Lung microvascular endothelial cell (primary cell): ENCODE measurements at regions not wholly inside any gene's neighbourhood (a gene's known extent, or its start where the extent isn't known, plus 50 kb on each side); places are given as distances from the start of the nearest gene placed in this dataset.

Source experiments
- DNase-seq, 2 donors: peaks; one replicate each; pipeline versions ENCODE4 v3.0.0 to v3.0.0-alpha.2; 2010; ENCODE audit warnings: low read depth in 2 of 2

DNA sequence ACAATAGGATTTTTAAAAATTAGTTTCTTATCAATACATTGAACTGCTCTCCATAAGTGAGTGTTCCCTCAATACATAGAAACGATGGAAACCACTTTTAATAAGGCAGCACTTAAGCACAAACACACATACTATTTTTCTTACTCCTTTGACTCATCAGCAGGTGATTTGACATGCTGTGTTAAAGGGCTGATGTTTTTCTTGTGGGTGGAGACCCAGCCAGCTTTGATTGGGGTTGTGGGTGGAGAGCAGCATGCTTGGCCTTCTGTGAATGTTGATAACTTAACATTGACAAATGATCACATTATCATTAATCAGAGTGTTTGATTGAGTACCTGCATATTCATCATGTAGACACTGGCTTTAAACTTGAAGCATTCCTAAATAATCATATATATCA is 223.0 kb upstream of the DPH6 start:
- DNase-seq = no peak

GRCh38 chr15:35769656-35770055 is 223.7 kb upstream of the DPH6 start:
- no peak for DNase-seq

- DNase-seq = no peak
These were observed 225.9 kb upstream of the DPH6 start for GRCh38 chr15:35771746-35772442.

DNA sequence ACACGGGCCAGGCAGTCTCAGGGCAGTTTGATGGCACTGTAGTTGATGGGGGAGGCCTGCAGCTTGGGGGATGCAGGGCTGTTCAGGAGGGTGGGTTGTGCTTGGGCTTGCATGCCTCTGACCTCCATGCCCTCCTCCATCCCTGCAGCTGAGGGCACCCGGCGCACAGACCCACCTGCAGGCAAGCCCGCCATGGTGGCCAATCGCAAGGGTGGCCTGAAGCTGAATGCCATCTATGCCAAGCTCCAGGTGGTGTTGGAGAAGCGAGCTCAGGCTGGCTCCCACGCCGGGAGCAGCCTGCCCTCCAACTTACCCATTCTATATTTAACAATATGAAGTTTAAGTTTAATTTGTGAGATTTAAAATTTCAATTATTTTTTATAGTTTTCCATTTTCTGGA is 228.7 kb upstream of the DPH6 start:
- no peak for DNase-seq

DNA sequence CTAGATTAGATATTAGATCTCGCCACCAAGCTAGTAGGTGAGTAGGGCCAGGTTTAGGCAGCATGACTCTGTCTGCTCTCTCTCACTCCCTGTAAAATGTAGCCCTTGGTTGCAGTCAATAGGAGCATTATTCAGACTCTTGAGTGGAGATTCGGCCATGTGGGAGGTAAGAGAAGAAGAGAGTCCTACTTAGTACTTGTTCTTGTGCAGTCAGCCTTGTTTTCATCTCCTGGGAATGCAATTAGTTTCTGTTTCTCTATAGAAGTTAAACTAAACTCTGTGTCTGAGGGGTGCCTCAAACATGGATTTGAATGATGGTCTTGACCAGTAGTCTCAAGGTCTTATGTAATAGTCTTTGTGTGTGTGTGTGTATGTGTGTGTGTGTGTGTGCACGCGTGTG is 229.5 kb upstream of the DPH6 start:
- no peak for DNase-seq

DNA sequence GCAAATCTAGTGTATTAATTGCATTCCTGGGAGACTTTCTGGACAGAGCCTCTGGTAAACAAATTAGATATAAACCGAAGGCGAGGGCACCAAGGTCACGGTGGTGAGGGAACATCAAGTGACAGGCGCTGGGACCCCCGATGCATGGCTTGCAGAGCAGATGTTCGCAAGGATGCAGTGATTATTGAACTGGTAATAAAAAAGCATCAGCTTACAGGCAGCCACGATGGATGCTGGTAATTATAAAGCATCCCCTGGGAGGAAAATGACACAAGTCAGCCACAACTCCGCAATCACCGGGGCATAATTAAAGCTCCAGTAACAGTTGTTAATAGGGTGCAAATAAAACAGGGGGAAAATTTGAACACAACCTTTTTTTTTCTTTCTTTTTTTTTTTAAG is 231.1 kb upstream of the DPH6 start:
- no peak for DNase-seq

GRCh38 chr15:35783203-35783602 is 237.2 kb upstream of the DPH6 start:
- no peak for DNase-seq

- DNase-seq = peak in 1 of 2 donors; percentile 13
These were observed 238.8 kb upstream of the DPH6 start for GRCh38 chr15:35784745-35785144.

DNA sequence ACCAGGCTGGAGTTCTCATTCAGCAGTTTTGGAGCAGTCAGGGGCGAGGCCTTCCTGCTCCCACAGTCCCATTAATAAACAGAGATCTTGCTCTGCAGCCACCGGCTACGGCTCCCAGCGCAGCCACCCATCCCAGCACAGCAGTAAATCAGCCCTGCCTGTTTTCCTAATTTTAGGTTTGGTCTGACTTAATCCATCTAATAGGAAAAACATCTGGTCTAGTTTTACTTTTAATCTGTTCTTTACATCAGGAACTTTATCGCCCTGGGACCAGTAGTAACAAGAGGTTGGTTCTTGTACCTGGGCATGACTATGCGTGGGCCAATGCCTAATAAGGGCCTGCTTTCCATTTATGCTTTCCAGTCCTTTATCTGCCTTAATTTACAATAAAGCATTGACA is 264.0 kb upstream of the DPH6 start:
- no peak for DNase-seq

DNA sequence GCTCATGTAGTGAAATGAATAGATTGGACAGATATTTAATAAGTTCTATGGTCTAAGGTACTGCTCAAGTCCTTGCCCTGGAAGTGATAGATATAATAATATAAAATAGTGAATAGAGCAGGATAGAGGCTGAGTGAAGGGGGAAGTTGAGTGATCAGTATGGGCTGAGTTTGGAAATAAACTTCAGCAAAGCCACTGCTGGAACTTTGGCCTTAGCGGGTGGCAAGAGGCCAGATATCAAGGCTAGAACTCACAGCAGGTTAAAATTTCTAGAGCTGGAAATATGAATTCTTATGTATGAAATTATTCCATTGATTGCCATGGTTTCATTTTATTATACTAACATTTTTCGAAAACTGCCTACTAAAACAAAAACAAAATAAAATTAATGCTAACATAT is 267.6 kb upstream of the DPH6 start:
- no peak for DNase-seq

DNA sequence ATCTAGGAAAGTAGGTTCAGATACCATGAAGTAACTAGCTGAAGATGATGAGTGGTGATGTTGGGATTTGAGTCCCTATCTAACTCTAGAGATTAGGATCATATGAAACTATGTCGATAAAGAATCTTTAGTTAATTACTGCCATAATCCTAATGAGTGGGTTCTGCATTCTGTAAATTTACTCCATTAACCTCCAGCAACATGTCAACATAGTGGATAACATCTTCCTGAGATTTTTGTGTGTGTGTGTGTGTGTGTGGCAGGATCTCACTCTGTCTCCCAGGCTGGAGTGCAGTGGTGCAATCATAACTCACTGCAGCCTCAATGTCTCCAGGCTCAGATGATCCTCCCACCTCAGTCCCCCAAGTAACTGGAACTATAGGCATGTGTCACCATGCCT is 272.9 kb upstream of the DPH6 start:
- no peak for DNase-seq

GRCh38 chr15:35822153-35822552 is 276.2 kb upstream of the DPH6 start:
- no peak for DNase-seq

DNA sequence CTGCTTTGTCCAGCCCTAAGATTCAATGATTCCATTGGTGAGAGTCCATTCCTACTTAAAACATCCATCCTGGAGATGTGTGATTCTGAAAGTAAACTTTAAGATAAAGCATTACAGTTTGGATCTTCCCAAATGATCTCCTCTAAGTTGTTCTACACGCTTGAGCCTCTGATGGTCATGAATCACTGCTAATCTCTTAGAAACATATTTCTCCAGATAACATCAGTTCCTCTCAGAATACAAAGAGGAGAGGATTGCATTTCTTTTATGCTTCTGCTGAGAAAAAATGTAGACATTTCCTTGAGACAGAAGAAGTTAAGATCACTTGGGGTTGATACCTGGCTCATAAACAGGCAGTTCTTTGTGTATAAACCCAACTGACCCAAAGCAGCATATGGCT is 281.2 kb upstream of the DPH6 start:
- peak in 1 of 2 donors; percentile 60 for DNase-seq

GRCh38 chr15:35827911-35828310 is 281.9 kb upstream of the DPH6 start:
- peak in 1 of 2 donors; percentile 31 for DNase-seq

DNA sequence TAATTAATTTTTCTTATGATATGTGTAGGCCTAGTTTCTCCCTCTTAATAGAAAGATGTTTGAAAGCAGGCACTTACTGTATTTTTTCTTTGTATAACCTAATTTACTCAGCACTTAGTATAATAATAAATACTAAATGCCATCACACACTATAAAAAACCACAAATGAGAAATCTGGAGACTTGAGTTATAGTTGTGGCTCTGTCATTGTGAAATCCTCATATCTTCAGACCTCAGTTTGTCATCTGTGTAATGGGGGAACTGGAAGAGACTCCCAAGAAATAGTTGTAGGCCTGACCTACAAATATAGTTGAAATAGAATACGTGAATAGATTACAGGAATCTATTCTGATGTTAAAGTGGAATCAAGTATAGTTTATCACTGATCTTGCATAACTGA is 287.6 kb upstream of the DPH6 start:
- DNase-seq = no peak

DNA sequence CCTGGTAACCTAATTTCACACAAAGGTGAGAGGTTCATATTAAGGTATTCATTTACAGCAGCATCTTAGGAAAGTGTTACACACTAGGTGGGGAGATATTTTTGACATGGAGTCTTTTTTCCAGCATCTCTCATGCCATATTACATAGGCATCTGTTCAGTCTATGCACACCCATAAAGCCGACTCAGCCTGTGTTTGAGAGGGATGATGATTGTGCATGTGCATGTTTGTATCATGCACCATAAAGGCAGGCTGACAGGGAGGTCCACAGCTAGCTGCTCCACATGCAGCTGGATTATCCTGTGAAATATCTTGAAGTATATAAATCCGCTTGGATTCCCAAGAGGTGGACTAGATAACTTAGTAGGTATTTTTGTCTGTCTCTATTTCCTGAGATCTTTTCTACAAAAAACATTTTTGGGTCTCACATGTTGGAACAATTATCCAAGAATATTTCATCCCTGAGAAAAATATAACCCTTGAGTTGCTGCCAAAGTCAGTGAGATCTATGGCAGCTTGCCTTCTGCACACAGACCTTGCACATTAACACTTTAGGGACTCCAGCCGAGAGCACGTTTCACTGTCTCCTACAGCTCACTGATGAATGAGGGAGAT is 288.4 kb upstream of the DPH6 start:
- DNase-seq = peak in 1 of 2 donors; percentile 12

- peak; percentile 5 to 73 for DNase-seq
These were observed 288.9 kb upstream of the DPH6 start for GRCh38 chr15:35834866-35835265.

DNA sequence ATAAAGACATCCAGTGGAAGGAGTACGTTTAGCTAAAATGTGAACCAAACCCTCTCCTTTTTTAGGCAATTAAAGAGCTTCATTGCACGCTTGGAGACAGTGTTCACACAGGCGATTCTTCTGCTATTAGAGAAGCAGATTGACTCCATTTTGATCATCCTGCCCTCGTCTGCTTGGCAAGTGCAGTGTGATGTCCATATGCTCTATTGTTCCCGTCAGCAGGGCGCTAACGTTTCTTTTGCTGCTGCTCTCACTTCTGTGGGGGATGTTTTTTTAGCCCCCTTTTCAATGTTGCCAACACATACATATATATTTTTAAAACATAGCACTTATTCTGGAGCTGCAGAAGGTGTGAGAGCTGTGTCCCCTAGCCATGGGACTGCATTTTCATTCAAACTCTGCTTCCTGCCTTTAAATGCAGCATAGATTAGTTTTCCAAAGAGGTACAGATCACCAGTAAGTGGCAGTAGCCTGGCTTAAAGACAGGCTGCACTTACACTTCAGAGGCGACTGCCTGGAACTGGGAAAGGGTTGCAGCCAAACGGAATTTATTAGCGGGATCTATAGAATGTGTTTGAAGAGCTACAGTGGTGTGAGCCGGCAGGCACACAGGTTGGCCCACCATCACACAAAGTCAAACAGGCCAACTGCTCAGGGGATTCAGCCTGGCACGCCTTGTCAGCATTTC is 292.6 kb upstream of the DPH6 start:
- DNase-seq = no peak

- no peak for DNase-seq
These were observed 296.7 kb upstream of the DPH6 start for GRCh38 chr15:35842631-35843030.

DNA sequence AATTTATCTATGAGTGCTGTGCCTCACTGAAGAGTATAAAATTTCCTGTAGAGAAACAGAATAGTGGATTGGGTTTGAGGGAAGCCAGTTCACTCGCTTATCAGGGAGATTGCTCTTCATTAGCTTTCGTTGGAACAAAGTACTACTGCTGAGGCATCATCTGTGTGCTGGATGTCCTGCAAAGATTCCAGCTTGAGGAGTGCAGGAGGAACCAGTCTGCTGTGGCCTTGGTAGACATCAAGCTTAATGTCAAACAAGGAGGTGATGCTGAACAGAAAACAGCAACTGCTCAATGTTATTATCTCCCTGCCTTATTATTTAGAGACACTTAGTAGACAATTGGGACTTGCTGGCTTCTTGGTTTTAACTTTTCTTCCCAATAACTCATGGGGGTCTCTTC is 297.5 kb upstream of the DPH6 start:
- no peak for DNase-seq

- DNase-seq = no peak
These were observed 304.3 kb upstream of the DPH6 start for GRCh38 chr15:35850284-35850683.

DNA sequence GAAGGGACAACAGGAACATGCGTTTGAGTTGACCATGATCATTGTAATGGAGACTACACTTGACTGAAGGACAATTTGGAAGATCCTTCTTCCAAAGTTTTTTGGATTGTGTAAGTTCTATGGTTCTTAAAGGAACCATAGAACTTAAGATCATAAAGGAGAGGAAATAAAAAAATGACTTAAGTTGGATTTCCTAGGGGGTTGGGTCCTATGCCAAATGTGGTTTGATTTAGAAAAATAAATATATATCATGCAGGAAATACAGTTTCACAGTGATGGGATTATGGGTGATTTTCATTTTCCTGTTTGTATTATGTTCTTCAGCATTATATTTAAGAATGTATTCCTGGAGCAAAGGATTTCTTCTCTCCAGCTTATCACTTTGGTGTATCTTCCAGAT is 305.5 kb upstream of the DPH6 start:
- peak in 1 of 2 donors; percentile 4 for DNase-seq
